Neural crest cell (in vitro differentiated cells): ENCODE measurements at regions not wholly inside any gene's neighbourhood (a gene's known extent, or its start where the extent isn't known, plus 50 kb on each side); places are given as distances from the start of the nearest gene placed in this dataset.

Experiments used
- DNase-seq: peaks from one replicate; pipeline ENCODE4 v3.0.0; 2021; ENCODE audit warnings: low read depth, mixed read lengths, low spot score
- H3K27ac Mint-ChIP-seq: one replicate; pipeline ENCODE4 v1.8.0; 2021; ENCODE audit warnings: mild to moderate bottlenecking, mixed read lengths; ENCODE audit not compliant: unreplicated experiment
- H3K27me3 Mint-ChIP-seq: 2 replicates; pipeline ENCODE4 v1.8.0; 2021; ENCODE audit warnings: low read depth, mild to moderate bottlenecking, mixed read lengths
- H3K36me3 Mint-ChIP-seq: 2 replicates; pipeline ENCODE4 v1.8.0; 2021; ENCODE audit warnings: low read depth, mild to moderate bottlenecking, mixed read lengths
- H3K4me1 Mint-ChIP-seq: 2 replicates; pipeline ENCODE4 v1.8.0; 2021; ENCODE audit warnings: mixed read lengths
- H3K4me3 Mint-ChIP-seq: one replicate; pipeline ENCODE4 v1.8.0; 2021; ENCODE audit warnings: mild to moderate bottlenecking, mixed read lengths
- H3K9me3 Mint-ChIP-seq: 2 replicates; pipeline ENCODE4 v1.8.0; 2021; ENCODE audit warnings: mixed read lengths
- TF ChIP-seq, protein P1 (sequence below): fragments of 200-600 bp; sonication (generic); conservative IDR thresholded peaks from 2 replicates; pipeline ENCODE4 v1.5.0; 2021; ENCODE audit warnings: antibody characterized with exemption, mild to moderate bottlenecking

DNA sequence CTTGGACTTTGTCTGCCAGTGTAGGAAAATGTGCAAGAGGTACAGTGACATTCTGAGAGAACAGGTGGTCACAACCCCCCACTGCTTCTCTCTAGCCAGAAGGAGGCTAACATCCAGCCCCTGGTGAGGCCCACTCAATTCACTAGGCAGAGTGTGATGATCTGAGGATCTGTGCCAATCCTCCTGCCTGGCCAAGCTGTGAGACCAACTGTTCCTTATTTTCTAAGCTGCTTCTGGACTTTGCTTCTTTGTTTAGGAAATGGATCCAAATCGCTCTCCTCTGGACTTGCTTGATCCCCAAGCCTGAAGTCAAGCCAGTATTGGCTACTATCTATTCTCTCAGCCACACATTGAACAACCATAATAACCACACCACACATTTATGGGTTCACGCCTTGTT lies 202.8 kb downstream of the PIK3C3 start:
- Mint-ChIP-seq H3K4me1 (no peaks in the 10 kb centered on the region), H3K4me3 (no peak overlapping the region), H3K27ac (no peak overlapping the region), H3K27me3 (no peaks in the 10 kb centered on the region), H3K9me3 (peaks cover 5% of the 10 kb centered on the region), H3K36me3 (no peaks in the 10 kb centered on the region)
- TF ChIP-seq, protein P1, sequence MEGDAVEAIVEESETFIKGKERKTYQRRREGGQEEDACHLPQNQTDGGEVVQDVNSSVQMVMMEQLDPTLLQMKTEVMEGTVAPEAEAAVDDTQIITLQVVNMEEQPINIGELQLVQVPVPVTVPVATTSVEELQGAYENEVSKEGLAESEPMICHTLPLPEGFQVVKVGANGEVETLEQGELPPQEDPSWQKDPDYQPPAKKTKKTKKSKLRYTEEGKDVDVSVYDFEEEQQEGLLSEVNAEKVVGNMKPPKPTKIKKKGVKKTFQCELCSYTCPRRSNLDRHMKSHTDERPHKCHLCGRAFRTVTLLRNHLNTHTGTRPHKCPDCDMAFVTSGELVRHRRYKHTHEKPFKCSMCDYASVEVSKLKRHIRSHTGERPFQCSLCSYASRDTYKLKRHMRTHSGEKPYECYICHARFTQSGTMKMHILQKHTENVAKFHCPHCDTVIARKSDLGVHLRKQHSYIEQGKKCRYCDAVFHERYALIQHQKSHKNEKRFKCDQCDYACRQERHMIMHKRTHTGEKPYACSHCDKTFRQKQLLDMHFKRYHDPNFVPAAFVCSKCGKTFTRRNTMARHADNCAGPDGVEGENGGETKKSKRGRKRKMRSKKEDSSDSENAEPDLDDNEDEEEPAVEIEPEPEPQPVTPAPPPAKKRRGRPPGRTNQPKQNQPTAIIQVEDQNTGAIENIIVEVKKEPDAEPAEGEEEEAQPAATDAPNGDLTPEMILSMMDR, result no peak
- DNase-seq, result no peak

DNA sequence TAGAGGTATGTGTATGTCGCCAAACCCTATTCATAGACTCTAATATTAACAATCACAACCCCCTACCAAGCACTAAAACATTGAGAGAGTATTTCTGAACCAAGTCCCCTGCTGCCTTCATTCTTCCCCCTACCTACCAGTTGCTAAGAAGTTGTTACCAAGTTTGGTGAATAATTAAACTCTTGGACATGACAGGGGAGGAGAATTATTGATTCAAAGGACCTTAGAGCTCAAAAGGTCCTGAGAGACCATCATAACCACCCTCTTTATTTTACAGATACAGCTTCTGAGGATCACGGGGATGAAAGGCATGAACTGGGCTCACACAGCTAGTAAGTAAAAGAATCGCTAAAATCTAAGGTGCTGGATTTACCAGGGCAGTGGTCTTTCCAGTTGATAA lies 204.1 kb downstream of the PIK3C3 start:
- no peaks in the 10 kb centered on the region for H3K4me1 Mint-ChIP-seq
- no peaks in the 10 kb centered on the region for H3K36me3 Mint-ChIP-seq
- no peak for DNase-seq
- H3K27ac Mint-ChIP-seq, result no peak overlapping the region
- TF ChIP-seq, protein P1, result no peak
- H3K9me3 Mint-ChIP-seq, result peaks cover 5% of the 10 kb centered on the region
- H3K27me3 Mint-ChIP-seq, result no peaks in the 10 kb centered on the region
- H3K4me3 Mint-ChIP-seq, result no peak overlapping the region

DNA sequence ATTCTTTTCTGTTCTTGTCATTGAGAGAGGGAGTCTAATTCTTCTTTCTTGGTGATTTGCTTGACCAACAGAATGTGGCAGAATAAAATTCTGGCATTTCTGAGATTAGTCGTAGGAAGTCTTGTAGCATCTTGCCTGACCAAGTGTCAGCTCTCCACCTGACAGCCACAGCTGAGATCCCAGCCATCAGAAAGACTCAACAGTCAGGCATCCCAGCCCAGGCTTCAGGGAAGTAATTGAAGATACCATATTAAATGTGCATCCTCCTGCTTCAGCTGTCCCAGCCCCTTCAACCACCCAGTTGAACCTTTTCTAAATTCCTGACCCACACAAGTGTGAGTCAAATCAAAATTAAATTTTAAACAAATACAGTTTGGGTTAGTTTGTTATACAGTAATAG lies 208.3 kb downstream of the PIK3C3 start:
- DNase-seq, result no peak
- no peak overlapping the region for H3K4me3 Mint-ChIP-seq
- no peaks in the 10 kb centered on the region for H3K36me3 Mint-ChIP-seq
- no peak overlapping the region for H3K27ac Mint-ChIP-seq
- no peaks in the 10 kb centered on the region for H3K4me1 Mint-ChIP-seq
- no peaks in the 10 kb centered on the region for H3K27me3 Mint-ChIP-seq
- TF ChIP-seq, protein P1, result no peak
- peaks cover 1% of the 10 kb centered on the region for H3K9me3 Mint-ChIP-seq

DNA sequence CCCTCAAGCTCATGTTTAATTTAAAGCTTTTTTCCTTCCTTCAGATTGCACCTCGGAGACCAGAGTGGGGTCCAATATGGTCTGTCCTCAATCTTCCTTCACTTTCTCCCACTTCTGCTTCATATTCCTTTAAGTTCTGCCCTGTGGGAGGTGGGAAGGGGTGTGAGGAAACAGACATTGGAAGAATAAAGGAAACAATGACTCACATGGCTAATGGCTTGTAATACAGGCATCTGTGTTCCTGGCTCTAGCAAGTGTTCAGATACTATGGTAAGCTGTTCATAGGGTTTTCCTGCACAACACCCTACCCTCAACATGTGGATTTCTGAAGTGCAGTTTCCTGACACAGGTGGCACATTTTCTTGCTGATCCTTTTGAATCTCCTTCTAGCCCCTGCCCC lies 209.5 kb downstream of the PIK3C3 start:
- TF ChIP-seq, protein P1, result no peak
- Mint-ChIP-seq H3K4me3 (no peak overlapping the region), H3K4me1 (no peaks in the 10 kb centered on the region), H3K27ac (no peak overlapping the region), H3K9me3 (no peaks in the 10 kb centered on the region), H3K27me3 (no peaks in the 10 kb centered on the region), H3K36me3 (no peaks in the 10 kb centered on the region)
- DNase-seq, result no peak

DNA sequence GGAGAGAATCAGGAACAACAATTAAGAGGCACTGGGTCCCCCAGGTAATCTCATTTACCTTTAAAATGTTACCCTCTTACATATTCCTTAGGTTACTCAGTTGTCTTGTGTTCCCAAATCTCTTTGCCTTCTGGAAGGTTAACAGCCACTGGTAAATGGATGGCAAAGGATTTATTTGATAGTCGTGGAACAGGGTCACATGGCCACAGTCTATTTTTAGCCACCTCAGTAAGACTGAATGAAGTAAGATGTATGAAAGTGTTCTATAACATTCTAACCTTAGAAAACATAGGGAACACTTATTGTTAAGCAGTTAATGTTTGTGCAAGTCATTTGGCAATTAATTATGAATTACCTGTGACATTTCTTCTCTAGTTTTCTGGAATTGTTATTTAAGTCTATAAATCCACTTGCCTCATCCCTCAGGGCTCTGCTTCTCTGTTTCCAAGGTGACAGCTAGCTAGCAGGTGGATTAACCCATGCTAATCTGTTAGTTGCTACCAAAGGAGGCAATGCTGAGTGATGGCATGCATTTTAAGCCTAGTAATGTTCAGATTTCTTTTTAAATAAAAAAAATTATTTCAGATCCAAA lies 211.0 kb downstream of the PIK3C3 start:
- Mint-ChIP-seq H3K4me1 (no peaks in the 10 kb centered on the region), H3K4me3 (no peak overlapping the region), H3K36me3 (no peaks in the 10 kb centered on the region), H3K9me3 (no peaks in the 10 kb centered on the region), H3K27ac (no peak overlapping the region), H3K27me3 (no peaks in the 10 kb centered on the region)
- TF ChIP-seq, protein P1, result no peak
- DNase-seq, result no peak
